Ectodermal cell (in vitro differentiated cells): ENCODE measurements at regions not wholly inside any gene's neighbourhood (a gene's known extent, or its start where the extent isn't known, plus 50 kb on each side); places are given as distances from the start of the nearest gene placed in this dataset.
"Not testable (repeated sequence)": the region's sequence is repeated elsewhere in the genome, so short reads cannot be mapped to it uniquely, and the experiment has no call there.

Experiments used
- H3K27ac ChIP-seq: 2 replicates; pipeline ENCODE4 v1.7.0; 2013; ENCODE audit warnings: mild to moderate bottlenecking, low read depth, low read length; ENCODE audit not compliant: insufficient read depth, poor library complexity, severe bottlenecking
- H3K27me3 ChIP-seq: 2 replicates; pipeline ENCODE4 v1.7.0; 2013; ENCODE audit warnings: mild to moderate bottlenecking, low read length; ENCODE audit not compliant: insufficient read depth, control insufficient read depth, poor library complexity, severe bottlenecking
- H3K36me3 ChIP-seq: one replicate; pipeline ENCODE4 v1.7.0; 2013; ENCODE audit warnings: low read length; ENCODE audit not compliant: control insufficient read depth, insufficient read depth
- H3K4me1 ChIP-seq: one replicate; pipeline ENCODE4 v1.7.0; 2013; ENCODE audit warnings: low read length; ENCODE audit not compliant: control insufficient read depth, insufficient read depth
- H3K4me3 ChIP-seq: 2 replicates; pipeline ENCODE4 v1.7.0; 2013; ENCODE audit warnings: low read depth, low read length, control low read depth; ENCODE audit not compliant: insufficient read depth
- H3K9me3 ChIP-seq: 2 replicates; pipeline ENCODE4 v1.7.0; 2013; ENCODE audit warnings: mild to moderate bottlenecking, low read length, moderate library complexity; ENCODE audit not compliant: control insufficient read depth
- whole genome bisulfite sequencing, 2 experiments: methylation state at CpG; one replicate each; pipeline ENCODE4 v1.1.7; 2013; ENCODE audit warnings: missing lambda C conversion rate in 2 of 2; 5-methylcytosine and 5-hydroxymethylcytosine counted together

DNA sequence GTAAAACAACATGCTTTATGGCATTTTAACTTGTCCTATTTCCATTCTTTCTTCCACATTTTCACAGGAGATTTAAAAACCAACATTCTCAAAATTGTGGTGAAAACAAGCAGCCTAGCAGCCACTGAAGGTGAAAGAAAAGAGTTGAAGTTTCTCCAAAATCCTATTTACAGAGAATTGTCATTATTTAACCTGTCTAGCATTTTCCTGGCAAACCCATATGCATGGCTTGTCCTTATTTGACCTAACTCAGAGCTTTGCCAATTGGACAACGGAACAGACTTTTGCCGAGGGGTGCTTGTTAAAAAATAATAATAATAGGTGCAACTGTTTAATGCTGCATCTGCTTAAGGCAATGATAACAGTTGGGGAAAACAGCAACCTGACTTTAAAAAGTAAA, 80.4 kb upstream of the PCSK5 start:
- Histone ChIP-seq H3K27ac (no peak overlapping the region), H3K27me3 (no peaks in the 10 kb centered on the region), H3K36me3 (no peaks in the 10 kb centered on the region), H3K4me3 (no peak overlapping the region), H3K9me3 (no peaks in the 10 kb centered on the region), H3K4me1 (no peaks in the 10 kb centered on the region)
- 94 to 100% methylated on average over 2 of the region's 2 CpGs for WGBS, 2 experiments

DNA sequence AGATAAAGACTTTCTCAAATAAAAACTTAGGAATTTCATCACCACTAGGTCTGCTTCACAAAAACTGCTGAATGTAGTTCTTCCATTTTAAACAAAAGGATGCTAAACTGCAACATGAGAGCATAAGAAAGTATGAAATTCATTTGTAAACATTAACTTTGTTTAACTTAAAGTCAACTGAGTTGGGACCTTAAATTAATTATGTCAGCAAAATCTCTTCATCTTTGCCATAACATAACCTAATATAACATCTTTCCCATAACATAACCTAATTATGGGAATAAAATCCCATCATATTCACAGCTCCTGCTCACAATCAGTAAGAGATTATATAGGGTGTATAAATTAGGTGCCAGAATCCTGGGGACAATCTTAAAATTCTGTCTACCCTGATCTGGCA, 78.8 kb upstream of the PCSK5 start:
- Histone ChIP-seq H3K27ac (no peak overlapping the region), H3K9me3 (no peaks in the 10 kb centered on the region), H3K27me3 (no peaks in the 10 kb centered on the region), H3K4me3 (no peak overlapping the region), H3K36me3 (no peaks in the 10 kb centered on the region), H3K4me1 (no peaks in the 10 kb centered on the region)

DNA sequence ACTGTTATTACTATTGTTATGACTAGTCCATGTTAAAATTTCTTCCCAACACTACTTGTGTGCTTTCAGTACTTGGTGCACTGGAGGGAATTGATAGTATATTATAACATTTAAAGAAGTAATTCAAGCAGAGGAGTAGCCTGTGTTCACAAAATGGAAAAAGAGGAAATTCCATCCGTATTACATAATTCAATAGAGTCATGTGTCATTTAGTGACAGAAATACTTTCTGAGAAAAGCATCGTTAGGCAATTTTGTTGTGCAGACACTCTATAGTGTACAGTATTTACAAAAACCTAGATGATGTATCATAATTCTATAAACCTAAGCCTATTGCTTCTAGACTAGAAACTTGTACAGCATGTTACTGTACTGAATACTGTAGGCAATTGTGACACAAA, 78.3 kb upstream of the PCSK5 start:
- Histone ChIP-seq H3K4me1 (no peaks in the 10 kb centered on the region), H3K4me3 (no peak overlapping the region), H3K27ac (no peak overlapping the region), H3K9me3 (no peaks in the 10 kb centered on the region), H3K36me3 (no peaks in the 10 kb centered on the region), H3K27me3 (no peaks in the 10 kb centered on the region)
- WGBS, 2 experiments = 80 to 100% methylated on average over 1 to 2 of the region's 2 CpGs

DNA sequence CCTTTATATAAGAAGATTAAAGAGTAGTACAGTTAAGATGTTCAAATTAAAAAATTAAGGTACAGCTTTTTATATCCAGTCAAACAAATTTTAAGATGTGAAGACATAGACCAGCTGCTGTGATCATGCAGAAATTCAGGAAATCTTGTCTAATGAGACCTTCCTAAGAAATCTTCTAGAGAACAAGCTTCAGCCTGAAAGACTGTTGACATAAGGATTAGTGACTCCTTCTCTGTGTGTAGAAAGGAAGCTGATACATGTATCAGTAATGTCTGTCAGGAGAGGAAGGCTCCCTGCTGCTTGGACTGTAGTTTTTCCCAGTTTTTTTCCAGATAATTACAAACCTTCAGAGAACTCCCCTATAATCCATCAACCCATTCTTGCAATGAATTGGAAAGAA, 75.8 kb upstream of the PCSK5 start:
- Histone ChIP-seq H3K27ac (no peak overlapping the region), H3K27me3 (no peaks in the 10 kb centered on the region), H3K36me3 (no peaks in the 10 kb centered on the region), H3K9me3 (no peaks in the 10 kb centered on the region), H3K4me1 (no peaks in the 10 kb centered on the region), H3K4me3 (no peak overlapping the region)

DNA sequence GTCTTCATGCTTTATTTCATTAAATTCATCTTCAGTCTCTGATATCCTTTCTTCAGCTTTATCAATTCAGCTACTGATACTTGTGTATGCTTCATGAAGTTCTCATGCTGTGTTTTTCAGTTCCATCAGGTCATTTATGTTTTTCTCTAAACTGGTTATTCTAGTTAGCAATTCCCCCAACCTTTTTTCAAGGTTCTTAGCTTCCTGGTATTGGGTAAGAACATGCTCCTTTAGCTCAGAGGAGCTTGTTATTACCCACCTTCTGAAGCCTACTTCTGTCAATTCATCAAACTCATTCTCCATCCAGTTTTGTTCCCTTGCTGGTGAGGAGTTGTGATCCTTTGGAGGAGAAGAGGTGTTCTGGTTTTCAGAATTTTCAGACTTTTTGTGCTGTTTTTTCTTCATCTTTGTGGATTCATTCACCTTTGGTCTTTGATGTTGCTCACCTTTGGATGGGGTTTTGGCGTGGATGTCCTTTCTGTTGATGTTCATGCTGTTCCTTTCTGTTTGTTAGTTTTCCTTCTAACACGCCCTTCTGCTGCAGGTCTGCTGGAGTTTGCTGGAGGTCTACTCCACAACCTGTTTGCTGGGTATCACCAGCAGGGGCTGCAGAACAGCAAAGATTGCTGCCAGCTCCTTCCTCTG, 69.9 kb upstream of the PCSK5 start:
- H3K4me1 ChIP-seq, H3K36me3 ChIP-seq, H3K27me3 ChIP-seq, H3K9me3 ChIP-seq, H3K27ac ChIP-seq, H3K4me3 ChIP-seq: not testable (repeated sequence)
- WGBS, 2 experiments = 94 to 95% methylated on average over 2 of the region's 2 CpGs

DNA sequence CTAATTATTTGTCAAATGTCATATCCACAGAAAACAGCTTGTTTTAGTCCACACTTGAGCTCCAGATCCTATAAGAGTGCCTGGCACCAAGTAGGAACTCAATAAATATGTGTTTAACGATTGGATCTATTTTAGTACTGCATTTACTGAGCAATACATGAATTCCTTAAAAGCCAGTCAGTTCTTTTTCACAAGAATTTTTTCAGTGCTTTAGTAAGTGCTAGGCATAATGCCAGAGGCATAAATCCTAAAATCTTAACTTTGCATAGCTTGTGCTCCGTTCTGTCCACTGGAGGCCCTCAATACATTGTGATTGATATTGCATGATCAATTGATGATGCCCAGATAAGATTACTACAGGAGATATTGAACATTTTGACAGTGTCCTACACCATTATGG, 67.3 kb upstream of the PCSK5 start:
- 98 to 100% methylated on average over 1 to 2 of the region's 2 CpGs for WGBS, 2 experiments
- H3K9me3 ChIP-seq = no peaks in the 10 kb centered on the region
- H3K4me1 ChIP-seq = no peaks in the 10 kb centered on the region
- no peak overlapping the region for H3K4me3 ChIP-seq
- H3K27me3 ChIP-seq = no peaks in the 10 kb centered on the region
- H3K36me3 ChIP-seq = no peaks in the 10 kb centered on the region
- H3K27ac ChIP-seq = no peak overlapping the region

DNA sequence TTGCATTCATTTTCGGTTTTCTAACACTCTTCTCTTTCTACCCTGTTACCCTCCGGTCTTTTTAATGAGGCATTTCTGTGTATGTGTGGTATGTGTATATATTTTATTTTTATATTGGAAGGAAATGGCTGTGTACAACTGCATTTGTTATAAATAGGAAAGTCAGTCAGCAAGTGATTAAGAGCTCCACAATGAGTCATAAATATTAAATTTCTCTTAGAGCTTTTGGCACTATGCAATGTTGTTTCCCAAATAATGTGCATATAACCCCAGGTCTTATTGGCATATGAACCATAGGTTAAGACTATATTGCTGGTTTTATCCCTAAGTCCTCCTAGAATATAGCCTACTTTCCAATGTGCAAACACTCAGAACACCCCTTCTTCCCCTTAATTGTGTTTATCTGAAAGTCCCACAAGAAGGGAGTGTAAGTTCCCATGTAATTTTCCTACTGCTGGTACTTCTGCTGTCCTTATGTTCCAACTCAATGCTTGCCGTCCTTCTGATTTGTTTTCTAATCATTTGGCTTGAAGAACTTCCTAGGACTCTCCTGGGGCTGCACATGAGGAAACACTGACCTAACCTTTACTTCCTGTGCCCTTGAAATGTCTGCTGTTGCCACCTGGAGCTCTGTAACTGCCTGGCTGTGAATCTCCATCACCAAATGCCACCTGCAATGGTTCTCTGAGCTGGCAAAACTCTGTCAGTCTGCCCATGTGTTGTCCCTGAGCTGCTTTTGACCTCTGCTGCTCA, 65.5 kb upstream of the PCSK5 start:
- Histone ChIP-seq H3K4me3 (no peak overlapping the region), H3K4me1 (no peaks in the 10 kb centered on the region), H3K27me3 (no peaks in the 10 kb centered on the region), H3K27ac (no peak overlapping the region), H3K9me3 (no peaks in the 10 kb centered on the region), H3K36me3 (no peaks in the 10 kb centered on the region)
- 95 to 97% methylated on average over 1 to 2 of the region's 3 CpGs for WGBS, 2 experiments

DNA sequence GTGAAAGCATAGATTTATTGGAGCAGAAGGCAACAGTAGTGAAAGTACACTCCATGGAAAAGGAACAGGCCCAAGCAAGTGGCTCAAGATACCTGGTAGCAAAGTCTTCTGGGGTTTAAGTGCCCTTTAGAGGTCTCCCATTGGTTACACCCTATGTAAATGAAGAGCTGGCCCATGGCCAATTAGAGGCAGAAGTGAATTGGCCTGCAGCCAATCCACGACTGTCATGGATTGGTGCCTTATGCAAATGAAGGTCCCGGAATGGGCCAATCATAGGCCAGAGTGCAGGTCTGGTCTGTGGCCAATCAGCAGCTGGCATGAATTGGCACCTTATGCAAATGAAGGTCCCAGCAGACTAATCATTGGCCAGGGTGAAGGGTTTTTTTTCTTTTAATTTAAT, 64.2 kb upstream of the PCSK5 start:
- WGBS, 2 experiments = 91 to 98% methylated on average over 2 of the region's 2 CpGs
- Histone ChIP-seq H3K27me3 (no peaks in the 10 kb centered on the region), H3K4me3 (no peak overlapping the region), H3K27ac (no peak overlapping the region), H3K4me1 (no peaks in the 10 kb centered on the region), H3K36me3 (no peaks in the 10 kb centered on the region), H3K9me3 (no peaks in the 10 kb centered on the region)

DNA sequence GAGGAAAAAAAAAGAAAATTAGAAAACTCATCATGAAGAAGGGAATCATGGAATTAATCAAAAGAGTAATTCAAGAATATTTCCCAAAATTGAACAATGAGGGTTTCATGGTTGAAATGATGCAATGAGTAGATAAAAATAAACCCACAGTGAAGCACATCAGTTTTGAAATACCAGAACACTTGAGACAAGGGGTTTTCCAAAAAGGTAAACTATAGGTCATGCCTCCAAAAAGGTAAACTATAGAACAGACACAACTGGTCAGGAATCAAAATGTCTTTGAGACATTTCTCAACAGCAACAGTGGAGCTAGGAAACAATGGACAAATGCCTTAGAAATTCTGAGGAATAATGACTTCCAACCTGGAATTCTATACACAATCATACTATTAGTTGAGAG, 60.2 kb upstream of the PCSK5 start:
- no peaks in the 10 kb centered on the region for H3K27me3 ChIP-seq
- H3K36me3 ChIP-seq = no peaks in the 10 kb centered on the region
- no peak overlapping the region for H3K4me3 ChIP-seq
- no peaks in the 10 kb centered on the region for H3K4me1 ChIP-seq
- H3K9me3 ChIP-seq = no peaks in the 10 kb centered on the region
- H3K27ac ChIP-seq = no peak overlapping the region

DNA sequence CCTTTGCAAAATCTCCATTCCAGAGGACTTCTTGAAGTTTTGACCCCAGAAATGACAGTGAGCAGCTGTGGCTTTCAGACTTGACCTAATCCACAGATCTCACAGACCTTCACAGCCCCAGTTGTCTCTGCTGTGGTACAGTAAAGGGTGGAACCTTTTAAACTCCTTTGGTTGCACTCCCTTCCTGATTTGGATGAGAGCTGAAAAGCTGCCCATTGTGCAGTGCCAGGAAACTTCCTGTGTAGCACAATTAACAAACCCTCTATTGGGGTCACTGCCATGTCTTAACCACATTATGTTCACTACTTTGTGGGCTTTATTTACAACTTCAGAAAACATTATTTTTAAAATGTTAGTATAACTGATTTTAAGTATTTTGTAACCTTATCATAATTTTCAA, 56.7 kb upstream of the PCSK5 start:
- no peaks in the 10 kb centered on the region for H3K27me3 ChIP-seq

DNA sequence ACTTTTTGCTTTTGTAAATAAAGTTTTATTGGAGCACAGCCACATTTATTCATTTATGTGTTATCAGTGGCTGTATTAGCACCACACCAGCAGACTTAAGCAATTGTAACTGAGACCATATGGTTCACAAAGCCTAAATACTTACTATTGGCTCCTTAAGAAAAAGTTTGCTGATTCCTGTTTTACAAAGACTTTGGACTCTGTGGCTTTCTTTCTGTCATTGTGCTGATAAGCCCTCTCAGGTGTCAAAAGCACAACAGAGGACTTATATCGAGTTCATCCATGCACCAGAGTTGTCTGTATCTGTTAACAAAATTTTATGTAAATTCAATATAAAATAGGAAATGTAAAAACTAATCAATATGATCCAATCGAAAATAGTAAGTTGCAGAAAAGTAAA, 55.6 kb upstream of the PCSK5 start:
- no peaks in the 10 kb centered on the region for H3K4me1 ChIP-seq
- no peak overlapping the region for H3K27ac ChIP-seq
- no peaks in the 10 kb centered on the region for H3K36me3 ChIP-seq
- no peaks in the 10 kb centered on the region for H3K27me3 ChIP-seq
- no peaks in the 10 kb centered on the region for H3K9me3 ChIP-seq
- H3K4me3 ChIP-seq = no peak overlapping the region
- WGBS, 2 experiments = 100% methylated on average over 1 of the region's 2 CpGs; no CpG with 5 or more reads in 1 of the 2 experiments

More for the DNA sequence above, 56.7 kb upstream of the PCSK5 start:
- Histone ChIP-seq H3K9me3 (no peaks in the 10 kb centered on the region), H3K27ac (no peak overlapping the region), H3K36me3 (no peaks in the 10 kb centered on the region), H3K4me3 (no peak overlapping the region), H3K4me1 (no peaks in the 10 kb centered on the region)
